H9 (cell line): ENCODE measurements at regions not wholly inside any gene's neighbourhood (a gene's known extent, or its start where the extent isn't known, plus 50 kb on each side); places are given as distances from the start of the nearest gene placed in this dataset.

Experiments
- DNase-seq: peaks from one replicate; pipeline ENCODE4 v3.0.0-alpha.2; 2017
- H2AFZ ChIP-seq: one replicate; pipeline ENCODE4 v1.6.1; 2013; ENCODE audit warnings: mild to moderate bottlenecking, low read length, control low read depth, moderate library complexity
- H2AK5ac ChIP-seq: 2 replicates; pipeline ENCODE4 v1.6.1; 2013; ENCODE audit warnings: low read length, control low read depth, mixed read lengths; ENCODE audit not compliant: insufficient read length
- H2BK120ac ChIP-seq: one replicate; pipeline ENCODE4 v1.6.1; 2013; ENCODE audit warnings: low read depth, mild to moderate bottlenecking, low read length, control low read depth, inconsistent platforms; ENCODE audit not compliant: poor library complexity, severe bottlenecking
- H2BK12ac ChIP-seq: 2 replicates; pipeline ENCODE4 v1.6.1; 2013; ENCODE audit warnings: low read length, control low read depth, mixed read lengths, low read depth; ENCODE audit not compliant: insufficient read length
- H2BK15ac ChIP-seq: 2 replicates; pipeline ENCODE4 v1.6.1; 2013; ENCODE audit warnings: low read depth, low read length, control low read depth
- H2BK20ac ChIP-seq: one replicate; pipeline ENCODE4 v1.6.1; 2013; ENCODE audit warnings: low read depth, mild to moderate bottlenecking, low read length, control low read depth, inconsistent platforms; ENCODE audit not compliant: poor library complexity, severe bottlenecking
- H2BK5ac ChIP-seq: 2 replicates; pipeline ENCODE4 v1.6.1; 2013; ENCODE audit warnings: low read length, control low read depth, mixed read lengths; ENCODE audit not compliant: insufficient read length
- H3K14ac ChIP-seq: 2 replicates; pipeline ENCODE4 v1.6.1; 2013; ENCODE audit warnings: low read length, control low read depth; ENCODE audit not compliant: insufficient read depth
- H3K18ac ChIP-seq: 2 replicates; pipeline ENCODE4 v1.6.1; 2013; ENCODE audit warnings: low read depth, mild to moderate bottlenecking, mixed read lengths, low read length, control low read depth; ENCODE audit not compliant: insufficient read length
- H3K23ac ChIP-seq: 2 replicates; pipeline ENCODE4 v1.6.1; 2013; ENCODE audit warnings: low read length, control low read depth, mixed read lengths, low read depth; ENCODE audit not compliant: insufficient read length
- H3K23me2 ChIP-seq: 2 replicates; pipeline ENCODE4 v1.6.1; 2013; ENCODE audit warnings: low read depth, mild to moderate bottlenecking, mixed read lengths, low read length, control low read depth; ENCODE audit not compliant: insufficient read length, poor library complexity, severe bottlenecking
- H3K27ac ChIP-seq: 2 replicates; pipeline ENCODE4 v1.5.1; 2013; ENCODE audit warnings: low read length, control low read depth, mixed read lengths, low read depth; ENCODE audit not compliant: insufficient read length
- H3K27me3 ChIP-seq: 2 replicates; pipeline ENCODE4 v1.6.1; 2013; ENCODE audit warnings: low read length, control low read depth, inconsistent platforms; ENCODE audit not compliant: insufficient read depth
- H3K4ac ChIP-seq: 2 replicates; pipeline ENCODE4 v1.6.1; 2013; ENCODE audit warnings: low read depth, mild to moderate bottlenecking, control low read depth, inconsistent platforms, low read length, moderate library complexity
- H3K4me1 ChIP-seq: 2 replicates; pipeline ENCODE4 v1.6.1; 2013; ENCODE audit warnings: low read length, control low read depth, inconsistent platforms; ENCODE audit not compliant: insufficient read depth
- H3K4me2 ChIP-seq: 2 replicates; pipeline ENCODE4 v1.6.1; 2013; ENCODE audit warnings: low read length, control low read depth, mixed read lengths; ENCODE audit not compliant: insufficient read length, insufficient read depth
- H3K56ac ChIP-seq: 2 replicates; pipeline ENCODE4 v1.6.1; 2013; ENCODE audit warnings: low read depth, mild to moderate bottlenecking, mixed read lengths, low read length, control low read depth; ENCODE audit not compliant: insufficient read length
- H3K79me1 ChIP-seq: 2 replicates; pipeline ENCODE4 v1.6.1; 2013; ENCODE audit warnings: low read depth, mild to moderate bottlenecking, moderate library complexity, low read length, control low read depth, inconsistent platforms; ENCODE audit not compliant: insufficient read depth, poor library complexity, severe bottlenecking
- H3K79me2 ChIP-seq: 2 replicates; pipeline ENCODE4 v1.6.1; 2013; ENCODE audit warnings: low read length, control low read depth, inconsistent platforms; ENCODE audit not compliant: insufficient read depth
- H3K9ac ChIP-seq: 2 replicates; pipeline ENCODE4 v1.6.1; 2013; ENCODE audit warnings: low read length, control low read depth, mixed read lengths; ENCODE audit not compliant: insufficient read length; ENCODE audit errors: extremely low read depth
- H3K9me3 ChIP-seq: one replicate; pipeline ENCODE4 v1.6.1; 2013; ENCODE audit warnings: low read depth, low read length, inconsistent platforms; ENCODE audit not compliant: control insufficient read depth
- H3T11ph ChIP-seq: one replicate; pipeline ENCODE4 v1.6.1; 2013; ENCODE audit warnings: mild to moderate bottlenecking, low read length, control low read depth, inconsistent platforms
- H4K20me1 ChIP-seq: one replicate; pipeline ENCODE4 v1.6.1; 2013; ENCODE audit not compliant: control insufficient read depth, insufficient read length, insufficient read depth
- H4K5ac ChIP-seq: 2 replicates; pipeline ENCODE4 v1.6.1; 2013; ENCODE audit warnings: low read depth, mild to moderate bottlenecking, mixed read lengths, low read length, control low read depth; ENCODE audit not compliant: insufficient read length
- H4K8ac ChIP-seq: replicated peaks from 2 replicates; pipeline ENCODE4 v1.6.1; 2013; ENCODE audit warnings: low read length, control low read depth, mixed read lengths, low read depth; ENCODE audit not compliant: insufficient read length
- H4K91ac ChIP-seq: 2 replicates; pipeline ENCODE4 v1.6.1; 2013; ENCODE audit warnings: low read depth, mild to moderate bottlenecking, moderate library complexity, mixed read lengths, low read length, control low read depth; ENCODE audit not compliant: insufficient read length
- H3K27ac Mint-ChIP-seq, 3 experiments: 2 replicates in 2 of 3; 3 replicates in 1 of 3; pipeline ENCODE4 v1.8.0; 2020 to 2021; ENCODE audit warnings: mixed read lengths in 3 of 3, mild to moderate bottlenecking in 1 of 3, moderate library complexity in 1 of 3
- H3K27me3 Mint-ChIP-seq: 2 replicates; pipeline ENCODE4 v1.8.0; 2021; ENCODE audit warnings: low read depth, mild to moderate bottlenecking, moderate library complexity, mixed read lengths
- H3K36me3 Mint-ChIP-seq, 3 experiments: 2 replicates in 2 of 3; 3 replicates in 1 of 3; pipeline ENCODE4 v1.8.0; 2020 to 2021; ENCODE audit warnings: low read depth in 3 of 3, mixed read lengths in 3 of 3; ENCODE audit not compliant: insufficient read depth in 1 of 3
- H3K4me1 Mint-ChIP-seq, 2 experiments: 2 replicates each; pipeline ENCODE4 v1.8.0; 2020; ENCODE audit warnings: mixed read lengths in 2 of 2
- H3K4me3 Mint-ChIP-seq, 2 experiments: 2 replicates in 1 of 2; 3 replicates in 1 of 2; pipeline ENCODE4 v1.8.0; 2020 to 2021; ENCODE audit warnings: mild to moderate bottlenecking in 2 of 2, mixed read lengths in 2 of 2, moderate library complexity in 1 of 2
- H3K9me3 Mint-ChIP-seq, 2 experiments: 2 replicates in 1 of 2; 3 replicates in 1 of 2; pipeline ENCODE4 v1.8.0; 2020; ENCODE audit warnings: mild to moderate bottlenecking in 2 of 2, mixed read lengths in 2 of 2, moderate library complexity in 1 of 2
- WGBS: extraction: QIAGEN DNeasy Blood & Tissue Kit; methylation state at CpG from one replicate; pipeline ENCODE4 v1.1.7; 2013; ENCODE audit warnings: missing lambda C conversion rate, low lambda C conversion rate, mixed read lengths; ENCODE audit not compliant: insufficient read length; ENCODE audit errors: extremely low coverage; 5-methylcytosine and 5-hydroxymethylcytosine counted together
- TF ChIP-seq, protein P1 (sequence below): fragments of 200-600 bp; sonication (generic); conservative IDR thresholded peaks from 3 replicates; pipeline ENCODE4 v1.8.0; 2021; ENCODE audit warnings: antibody characterized with exemption, mild to moderate bottlenecking

DNA sequence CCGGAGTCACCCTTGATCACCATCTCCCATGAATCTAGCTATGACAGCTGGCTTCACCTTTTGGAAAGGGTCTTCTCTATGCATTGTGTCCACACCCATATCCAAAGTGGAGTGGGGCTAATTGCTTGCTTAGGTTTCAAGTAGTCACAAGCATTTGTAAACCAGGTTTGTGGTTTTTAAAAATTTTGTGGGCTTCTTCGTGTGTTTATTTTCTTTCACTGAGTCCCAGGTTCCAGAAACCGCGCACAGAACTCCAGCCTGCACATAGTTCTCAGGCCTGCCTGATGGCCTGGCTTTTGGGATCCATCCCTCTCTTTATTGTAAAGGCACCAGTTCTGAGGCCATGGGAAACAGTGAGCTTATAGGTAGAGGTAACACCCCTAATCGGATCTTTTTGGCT lies 70.2 kb upstream of the TLR3 start:
- H3K9me3 ChIP-seq = no peaks in the 10 kb centered on the region
- no peaks in the 10 kb centered on the region for H3K79me1 ChIP-seq
- H4K20me1 ChIP-seq = no peaks in the 10 kb centered on the region
- H3K4me1 ChIP-seq = no peaks in the 10 kb centered on the region
- Mint-ChIP-seq H3K9me3 (peaks cover 15 to 16% of the 10 kb centered on the region in 2 experiments), H3K4me3 (no peak overlapping the region), H3K36me3 (peaks cover 8 to 16% (median 12%) of the 10 kb centered on the region in 3 experiments), H3K27me3 (no peaks in the 10 kb centered on the region), H3K27ac (no peak overlapping the region; a peak in 2 of 7 replicates), H3K4me1 (peaks cover 11 to 19% of the 10 kb centered on the region in 2 experiments)
- H3K27me3 ChIP-seq = no peaks in the 10 kb centered on the region
- no peak overlapping the region for H2BK120ac ChIP-seq
- no peak overlapping the region for H2BK20ac ChIP-seq
- H2AK5ac ChIP-seq = no peak overlapping the region
- no peak overlapping the region for H3K4ac ChIP-seq
- no peak overlapping the region for H4K8ac ChIP-seq
- no peak overlapping the region for H3T11ph ChIP-seq
- H3K23ac ChIP-seq = no peak overlapping the region
- no peak overlapping the region for H3K9ac ChIP-seq
- WGBS = no CpG with 5 or more reads among the region's 5 CpGs
- H4K5ac ChIP-seq = no peak overlapping the region
- DNase-seq = no peak
- no peak overlapping the region for H2BK5ac ChIP-seq
- no peak overlapping the region for H2BK12ac ChIP-seq
- H3K4me2 ChIP-seq = no peak overlapping the region
- TF ChIP-seq, protein P1, sequence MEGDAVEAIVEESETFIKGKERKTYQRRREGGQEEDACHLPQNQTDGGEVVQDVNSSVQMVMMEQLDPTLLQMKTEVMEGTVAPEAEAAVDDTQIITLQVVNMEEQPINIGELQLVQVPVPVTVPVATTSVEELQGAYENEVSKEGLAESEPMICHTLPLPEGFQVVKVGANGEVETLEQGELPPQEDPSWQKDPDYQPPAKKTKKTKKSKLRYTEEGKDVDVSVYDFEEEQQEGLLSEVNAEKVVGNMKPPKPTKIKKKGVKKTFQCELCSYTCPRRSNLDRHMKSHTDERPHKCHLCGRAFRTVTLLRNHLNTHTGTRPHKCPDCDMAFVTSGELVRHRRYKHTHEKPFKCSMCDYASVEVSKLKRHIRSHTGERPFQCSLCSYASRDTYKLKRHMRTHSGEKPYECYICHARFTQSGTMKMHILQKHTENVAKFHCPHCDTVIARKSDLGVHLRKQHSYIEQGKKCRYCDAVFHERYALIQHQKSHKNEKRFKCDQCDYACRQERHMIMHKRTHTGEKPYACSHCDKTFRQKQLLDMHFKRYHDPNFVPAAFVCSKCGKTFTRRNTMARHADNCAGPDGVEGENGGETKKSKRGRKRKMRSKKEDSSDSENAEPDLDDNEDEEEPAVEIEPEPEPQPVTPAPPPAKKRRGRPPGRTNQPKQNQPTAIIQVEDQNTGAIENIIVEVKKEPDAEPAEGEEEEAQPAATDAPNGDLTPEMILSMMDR = no peak
- H3K27ac ChIP-seq = no peak overlapping the region
- no peaks in the 10 kb centered on the region for H3K79me2 ChIP-seq
- H2BK15ac ChIP-seq = no peak overlapping the region
- H2AFZ ChIP-seq = no peak overlapping the region
- no peak overlapping the region for H3K18ac ChIP-seq
- H3K14ac ChIP-seq = no peak overlapping the region
- no peak overlapping the region for H3K56ac ChIP-seq
- H4K91ac ChIP-seq = no peak overlapping the region
- no peaks in the 10 kb centered on the region for H3K23me2 ChIP-seq
